MCF 10A (cell line): ENCODE measurements at regions not wholly inside any gene's neighbourhood (a gene's known extent, or its start where the extent isn't known, plus 50 kb on each side); places are given as distances from the start of the nearest gene placed in this dataset.

Source experiments
- BruUV-seq: library from RNA; stranded (reverse); fragments of 400-500 nt; replicated peaks from 2 replicates; lab custom pipeline; 2021; lab: Mats Ljungman, UMichigan
- CTCF ChIA-PET: fragments of 300-600 bp; sonication (Branson Sonifier 250); formaldehyde crosslinking; extraction: SDS; loops from one replicate; lab custom pipeline; 2021; ENCODE audit warnings: antibody characterized with exemption, inconsistent platforms; lab: Yijun Ruan, JAX
- POLR2A ChIA-PET: fragments of 300-600, 350-650 bp; sonication (Branson Sonifier 250); formaldehyde crosslinking; extraction: SDS; loops from one replicate; lab custom pipeline; 2020; ENCODE audit warnings: antibody characterized with exemption, inconsistent platforms; lab: Yijun Ruan, JAX
- DNase-seq: peaks from one replicate; pipeline ENCODE4 v3.0.0-alpha.2; 2018; ENCODE audit not compliant: unreplicated experiment
- H3K27ac Mint-ChIP-seq: one replicate; pipeline ENCODE4 v1.8.0; 2022; ENCODE audit warnings: mild to moderate bottlenecking, low read depth, mixed read lengths; ENCODE audit not compliant: unreplicated experiment
- H3K27me3 Mint-ChIP-seq: one replicate; pipeline ENCODE4 v1.8.0; 2022; ENCODE audit warnings: mixed read lengths; ENCODE audit not compliant: insufficient read depth, unreplicated experiment
- H3K36me3 Mint-ChIP-seq: one replicate; pipeline ENCODE4 v1.8.0; 2022; ENCODE audit warnings: mild to moderate bottlenecking, moderate library complexity, mixed read lengths; ENCODE audit not compliant: insufficient read depth, unreplicated experiment
- H3K4me1 Mint-ChIP-seq: one replicate; pipeline ENCODE4 v1.8.0; 2022; ENCODE audit warnings: mixed read lengths; ENCODE audit not compliant: insufficient read depth, unreplicated experiment
- H3K4me3 Mint-ChIP-seq: one replicate; pipeline ENCODE4 v1.8.0; 2022; ENCODE audit warnings: mild to moderate bottlenecking, moderate library complexity, mixed read lengths; ENCODE audit not compliant: unreplicated experiment
- H3K9me3 Mint-ChIP-seq: one replicate; pipeline ENCODE4 v1.8.0; 2022; ENCODE audit warnings: mixed read lengths; ENCODE audit not compliant: unreplicated experiment
- intact Hi-C: fragments of 100-400 bp; cut with micrococcal nuclease; formaldehyde crosslinking; loops from 2 replicates; pipeline ENCODE4 v1.14.1; 2022
- TF ChIP-seq, protein P1 (sequence below): fragments of 200-600 bp; IDR thresholded peaks from one replicate; pipeline ENCODE4 v1.8.0; 2022; ENCODE audit warnings: antibody characterized with exemption, mild to moderate bottlenecking; ENCODE audit not compliant: unreplicated experiment

DNA sequence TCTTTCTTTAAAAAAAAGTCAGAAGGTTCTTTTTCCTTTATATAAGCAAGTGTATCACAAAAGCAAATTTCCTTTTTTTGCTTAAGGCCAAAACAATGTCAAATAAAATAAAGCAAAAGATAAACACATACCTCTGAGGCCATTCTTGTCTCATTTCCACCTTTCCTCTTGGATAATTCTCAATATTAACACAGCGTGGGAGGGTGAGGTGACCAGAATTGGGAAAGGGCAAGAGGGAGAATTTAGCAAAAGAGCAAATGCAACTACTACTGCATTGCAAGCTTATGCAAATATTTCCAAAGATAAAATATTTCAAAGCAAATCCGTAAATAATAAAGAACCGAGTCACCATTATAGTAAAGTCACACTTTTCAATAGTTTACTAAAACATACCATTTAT is 153.4 kb upstream of the PSMD7 start:
- Mint-ChIP-seq H3K36me3 (no peaks in the 10 kb centered on the region), H3K27ac (no peak overlapping the region), H3K9me3 (no peaks in the 10 kb centered on the region), H3K4me1 (no peaks in the 10 kb centered on the region), H3K27me3 (peaks cover 73% of the 10 kb centered on the region), H3K4me3 (no peak overlapping the region)
- TF ChIP-seq, protein P1, sequence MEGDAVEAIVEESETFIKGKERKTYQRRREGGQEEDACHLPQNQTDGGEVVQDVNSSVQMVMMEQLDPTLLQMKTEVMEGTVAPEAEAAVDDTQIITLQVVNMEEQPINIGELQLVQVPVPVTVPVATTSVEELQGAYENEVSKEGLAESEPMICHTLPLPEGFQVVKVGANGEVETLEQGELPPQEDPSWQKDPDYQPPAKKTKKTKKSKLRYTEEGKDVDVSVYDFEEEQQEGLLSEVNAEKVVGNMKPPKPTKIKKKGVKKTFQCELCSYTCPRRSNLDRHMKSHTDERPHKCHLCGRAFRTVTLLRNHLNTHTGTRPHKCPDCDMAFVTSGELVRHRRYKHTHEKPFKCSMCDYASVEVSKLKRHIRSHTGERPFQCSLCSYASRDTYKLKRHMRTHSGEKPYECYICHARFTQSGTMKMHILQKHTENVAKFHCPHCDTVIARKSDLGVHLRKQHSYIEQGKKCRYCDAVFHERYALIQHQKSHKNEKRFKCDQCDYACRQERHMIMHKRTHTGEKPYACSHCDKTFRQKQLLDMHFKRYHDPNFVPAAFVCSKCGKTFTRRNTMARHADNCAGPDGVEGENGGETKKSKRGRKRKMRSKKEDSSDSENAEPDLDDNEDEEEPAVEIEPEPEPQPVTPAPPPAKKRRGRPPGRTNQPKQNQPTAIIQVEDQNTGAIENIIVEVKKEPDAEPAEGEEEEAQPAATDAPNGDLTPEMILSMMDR = no peak
- DNase-seq = no peak
- CTCF ChIA-PET = no interaction called here
- BruUV-seq = no TSS peak
- intact Hi-C loops = no loop called here
- POLR2A ChIA-PET = no interaction called here

DNA sequence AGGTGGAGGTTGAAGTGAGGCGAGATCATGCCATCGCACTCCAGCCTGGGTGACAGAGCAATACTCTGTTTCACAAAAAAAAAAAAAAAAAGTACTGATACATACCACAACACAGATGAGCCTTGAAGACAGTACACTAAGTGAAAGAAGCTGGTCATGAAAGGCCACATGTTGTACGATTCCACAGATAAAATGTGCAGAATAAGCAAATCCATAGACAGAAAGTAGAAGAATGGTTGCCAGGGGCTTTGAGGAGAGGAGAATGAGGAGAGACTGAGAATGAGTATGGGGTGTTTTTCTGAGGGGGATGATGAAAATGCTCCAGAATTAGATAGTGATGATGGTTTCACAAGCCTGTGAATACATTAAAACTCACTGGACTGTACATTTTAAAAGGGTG is 155.6 kb upstream of the PSMD7 start:
- TF ChIP-seq, protein P1 = no peak
- Mint-ChIP-seq H3K27ac (no peak overlapping the region), H3K9me3 (no peaks in the 10 kb centered on the region), H3K36me3 (no peaks in the 10 kb centered on the region), H3K4me3 (no peak overlapping the region), H3K4me1 (no peaks in the 10 kb centered on the region), H3K27me3 (peaks cover 59% of the 10 kb centered on the region)
- intact Hi-C loops = no loop called here
- BruUV-seq = no TSS peak
- DNase-seq = no peak
- CTCF ChIA-PET = interaction anchor here (1.1 kb wide), 1 partner anchor 19 kb away, joined by 3 read pairs; no protein-coding TSS in a partner anchor
- POLR2A ChIA-PET = no interaction called here

DNA sequence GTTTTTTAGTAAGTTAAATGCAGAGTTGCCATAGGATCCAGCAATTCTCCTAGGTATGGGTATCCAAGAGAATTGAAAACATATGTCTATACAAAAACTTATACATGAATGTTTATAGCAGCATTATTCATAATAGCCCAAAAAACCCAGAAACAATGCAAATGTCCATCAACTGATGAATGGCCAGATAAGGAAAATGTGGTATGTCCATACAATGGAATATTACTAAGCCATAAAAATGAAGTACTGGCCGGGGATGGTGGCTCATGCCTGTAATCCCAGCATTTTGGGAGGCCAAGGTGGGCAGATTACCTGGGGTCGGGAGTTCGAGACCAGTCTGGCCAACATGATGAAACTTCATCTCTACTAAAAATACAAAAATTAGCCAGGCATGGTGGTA is 156.1 kb upstream of the PSMD7 start:
- no peaks in the 10 kb centered on the region for H3K9me3 Mint-ChIP-seq
- H3K27ac Mint-ChIP-seq = no peak overlapping the region
- TF ChIP-seq, protein P1 = no peak
- POLR2A ChIA-PET = no interaction called here
- no peaks in the 10 kb centered on the region for H3K36me3 Mint-ChIP-seq
- H3K4me1 Mint-ChIP-seq = no peaks in the 10 kb centered on the region
- no TSS peak for BruUV-seq
- DNase-seq = no peak
- intact Hi-C loops = no loop called here
- CTCF ChIA-PET = interaction anchor here (1.1 kb wide), 1 partner anchor 20 kb away, joined by 3 read pairs; no protein-coding TSS in a partner anchor
- H3K4me3 Mint-ChIP-seq = no peak overlapping the region
- H3K27me3 Mint-ChIP-seq = peaks cover 59% of the 10 kb centered on the region

DNA sequence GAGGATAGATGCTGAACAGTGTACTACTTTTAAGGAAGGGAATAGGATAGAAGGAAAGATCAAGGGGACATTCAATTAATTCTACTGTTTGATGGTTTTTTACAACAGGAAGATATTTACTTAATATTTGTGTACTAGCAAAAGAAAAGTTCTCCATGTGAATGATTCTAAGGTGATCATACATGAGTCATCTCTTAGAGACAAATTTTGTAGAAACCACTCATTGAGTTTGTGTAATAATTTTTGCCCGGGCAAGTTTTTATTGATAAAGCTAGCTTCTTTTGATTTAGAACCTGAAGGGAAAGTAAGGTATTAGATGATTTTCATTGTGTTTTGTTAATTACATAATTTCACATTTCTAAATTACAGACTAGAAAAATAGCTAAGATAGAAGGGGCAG is 172.8 kb upstream of the PSMD7 start:
- Mint-ChIP-seq H3K27ac (peak overlapping the region; percentile 46), H3K27me3 (peaks cover 34% of the 10 kb centered on the region), H3K36me3 (no peaks in the 10 kb centered on the region), H3K4me1 (peaks cover 7% of the 10 kb centered on the region), H3K9me3 (peaks cover 19% of the 10 kb centered on the region), H3K4me3 (no peak overlapping the region)
- no TSS peak for BruUV-seq
- DNase-seq = no peak
- ChIA-PET CTCF (interaction anchor here (0.6 kb wide), 1 partner anchor 70 kb away, joined by 4 read pairs; no protein-coding TSS in a partner anchor), POLR2A (interaction anchor here (0.7 kb wide), 1 partner anchor 23 kb away, joined by 4 read pairs; no protein-coding TSS in a partner anchor)
- TF ChIP-seq, protein P1 = no peak
- intact Hi-C loops = no loop called here
